DMS53 treated with DMSO at 0.1 percent for 48 hours (cell line): ENCODE measurements at regions not wholly inside any gene's neighbourhood (a gene's known extent, or its start where the extent isn't known, plus 50 kb on each side); places are given as distances from the start of the nearest gene placed in this dataset.
"Not testable (repeated sequence)": the region's sequence is repeated elsewhere in the genome, so short reads cannot be mapped to it uniquely, and the experiment has no call there.

ENCODE experiments used
- DNase-seq: peaks from one replicate; lab custom pipeline; 2025; ENCODE audit not compliant: unreplicated experiment; lab: John Stamatoyannopoulos, UW

- DNase-seq = no peak
These were observed 463.6 kb upstream of the DPP6 start for GRCh38 chr7:153588586-153588985.

GRCh38 chr7:153590136-153590535, 462.1 kb upstream of the DPP6 start:
- no peak for DNase-seq

- DNase-seq = no peak
These were observed 461.6 kb upstream of the DPP6 start for GRCh38 chr7:153590571-153590970.

- DNase-seq = no peak
These were observed 444.8 kb upstream of the DPP6 start for GRCh38 chr7:153607354-153607753.

GRCh38 chr7:153616711-153617325, 435.4 kb upstream of the DPP6 start:
- DNase-seq = no peak

GRCh38 chr7:153627323-153627722, 424.9 kb upstream of the DPP6 start:
- no peak for DNase-seq

- no peak for DNase-seq
These were observed 423.8 kb upstream of the DPP6 start for GRCh38 chr7:153628406-153628805.

- DNase-seq = no peak
These were observed 423.4 kb upstream of the DPP6 start for GRCh38 chr7:153628825-153629224.

- no peak for DNase-seq
These were observed 413.3 kb upstream of the DPP6 start for GRCh38 chr7:153638821-153639435.

- no peak for DNase-seq
These were observed 411.6 kb upstream of the DPP6 start for GRCh38 chr7:153640586-153640985.

GRCh38 chr7:153641199-153641598, 411.0 kb upstream of the DPP6 start:
- no peak for DNase-seq

GRCh38 chr7:153642989-153643388, 409.2 kb upstream of the DPP6 start:
- no peak for DNase-seq

- no peak for DNase-seq
These were observed 394.9 kb upstream of the DPP6 start for GRCh38 chr7:153657182-153657800.

GRCh38 chr7:153675131-153675530, 377.1 kb upstream of the DPP6 start:
- no peak for DNase-seq

GRCh38 chr7:153682628-153683027, 369.6 kb upstream of the DPP6 start:
- no peak for DNase-seq

- DNase-seq = no peak
These were observed 356.0 kb upstream of the DPP6 start for GRCh38 chr7:153696242-153696641.

GRCh38 chr7:153698046-153698445, 354.2 kb upstream of the DPP6 start:
- no peak for DNase-seq

GRCh38 chr7:153701678-153702077, 350.5 kb upstream of the DPP6 start:
- DNase-seq = no peak

GRCh38 chr7:153723892-153724291, 328.3 kb upstream of the DPP6 start:
- DNase-seq = not testable (repeated sequence)

- not testable (repeated sequence) for DNase-seq
These were observed 320.7 kb upstream of the DPP6 start for GRCh38 chr7:153731504-153731903.

- not testable (repeated sequence) for DNase-seq
These were observed 308.8 kb upstream of the DPP6 start for GRCh38 chr7:153743434-153743833.

GRCh38 chr7:153747969-153748368, 304.2 kb upstream of the DPP6 start:
- not testable (repeated sequence) for DNase-seq

- DNase-seq = not testable (repeated sequence)
These were observed 303.3 kb upstream of the DPP6 start for GRCh38 chr7:153748885-153749284.
